G401.6 (cell line): ENCODE measurements at regions not wholly inside any gene's neighbourhood (a gene's known extent, or its start where the extent isn't known, plus 50 kb on each side); places are given as distances from the start of the nearest gene placed in this dataset.

Experiments used
- FAIRE-seq: peaks from 2 replicates; lab custom pipeline; 2012; peaks lifted over from hg19 to GRCh38; lab: Jason Lieb, UNC

DNA sequence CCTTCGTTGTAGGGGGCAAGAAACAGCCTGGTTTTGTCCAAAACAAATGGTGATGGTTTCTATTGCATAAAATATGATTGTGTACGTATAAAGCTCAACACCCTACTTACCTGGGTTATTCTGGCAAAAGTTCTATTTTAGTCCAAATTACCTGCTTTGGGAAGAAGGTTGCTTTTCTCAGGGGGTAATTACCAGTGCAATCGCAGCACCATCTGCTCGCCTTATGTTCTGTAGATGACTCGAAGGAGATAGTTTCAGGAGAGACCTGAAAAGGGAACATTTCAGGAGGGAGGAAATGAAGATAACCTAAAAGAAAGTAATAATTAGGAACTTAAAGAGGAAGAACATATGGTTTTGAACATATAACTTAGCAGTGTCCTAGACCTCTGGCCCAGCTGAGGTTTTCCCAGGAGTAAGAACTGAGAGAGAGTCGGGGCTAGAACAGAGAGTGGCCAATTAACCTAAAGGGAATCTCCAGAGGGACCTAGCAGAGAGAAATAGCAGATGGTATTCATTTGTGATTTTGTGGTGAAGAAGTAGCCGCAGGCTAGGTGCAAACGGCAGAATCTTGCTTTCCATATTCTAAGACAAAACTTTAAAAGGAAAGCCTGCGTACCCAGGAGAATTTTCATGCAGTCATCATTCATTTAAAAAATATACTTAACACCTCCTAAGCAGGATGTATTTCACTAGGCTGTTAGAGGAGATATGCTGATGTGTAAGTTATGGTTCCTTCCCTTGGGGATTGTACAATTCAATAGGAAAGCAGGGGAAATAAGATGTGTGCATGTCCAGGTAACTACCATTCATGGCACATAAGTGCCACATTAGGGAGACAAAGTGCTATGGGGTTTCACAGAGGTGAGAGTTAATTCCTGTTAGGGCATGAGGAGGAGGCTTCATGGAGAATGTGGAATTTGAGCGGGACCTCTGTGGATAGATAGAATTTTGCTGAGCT is 113.0 kb upstream of the SLC10A2 start:
- no peak for FAIRE-seq

DNA sequence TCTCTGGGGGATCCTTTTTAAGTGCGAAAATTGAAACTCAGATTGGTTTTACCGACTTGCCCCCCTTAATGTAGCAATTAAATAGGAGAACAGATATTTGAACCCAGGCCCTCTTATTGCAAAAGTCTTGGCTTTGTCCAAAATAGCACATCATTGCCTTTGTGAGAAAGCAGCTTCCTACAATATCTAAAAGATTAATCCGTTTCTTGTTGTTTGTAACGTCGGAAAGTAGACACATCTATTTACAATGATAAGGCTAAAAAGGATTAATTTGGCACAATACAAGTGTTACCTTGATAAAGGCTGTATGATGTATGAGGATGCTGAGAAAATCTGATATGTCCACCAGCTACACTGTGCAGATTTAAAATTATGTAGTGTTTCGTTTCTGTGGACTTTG is 108.7 kb upstream of the SLC10A2 start:
- no peak for FAIRE-seq

GRCh38 chr13:103168901-103169508 is 102.8 kb upstream of the SLC10A2 start:
- no peak for FAIRE-seq

GRCh38 chr13:103164251-103164650 is 98.0 kb upstream of the SLC10A2 start:
- FAIRE-seq = no peak

DNA sequence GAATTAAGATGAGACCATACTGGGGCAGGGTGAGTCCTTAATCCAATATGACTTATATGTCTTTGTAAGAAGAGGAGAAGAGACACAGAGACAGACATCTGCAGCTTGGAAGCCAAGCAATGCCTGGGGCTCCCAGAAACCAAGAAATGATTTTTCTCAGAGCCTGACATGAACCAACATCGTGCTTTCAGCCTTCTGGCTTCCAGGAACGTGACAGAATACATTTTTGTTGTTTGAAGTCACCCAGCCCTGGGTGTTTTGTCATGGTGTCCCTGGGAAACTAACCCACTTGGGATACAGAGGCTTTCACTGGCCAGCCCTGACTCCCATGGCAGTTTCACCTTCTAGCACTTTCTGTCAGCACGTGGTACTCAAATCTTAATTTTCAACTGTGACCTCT is 95.3 kb upstream of the SLC10A2 start:
- FAIRE-seq = no peak

DNA sequence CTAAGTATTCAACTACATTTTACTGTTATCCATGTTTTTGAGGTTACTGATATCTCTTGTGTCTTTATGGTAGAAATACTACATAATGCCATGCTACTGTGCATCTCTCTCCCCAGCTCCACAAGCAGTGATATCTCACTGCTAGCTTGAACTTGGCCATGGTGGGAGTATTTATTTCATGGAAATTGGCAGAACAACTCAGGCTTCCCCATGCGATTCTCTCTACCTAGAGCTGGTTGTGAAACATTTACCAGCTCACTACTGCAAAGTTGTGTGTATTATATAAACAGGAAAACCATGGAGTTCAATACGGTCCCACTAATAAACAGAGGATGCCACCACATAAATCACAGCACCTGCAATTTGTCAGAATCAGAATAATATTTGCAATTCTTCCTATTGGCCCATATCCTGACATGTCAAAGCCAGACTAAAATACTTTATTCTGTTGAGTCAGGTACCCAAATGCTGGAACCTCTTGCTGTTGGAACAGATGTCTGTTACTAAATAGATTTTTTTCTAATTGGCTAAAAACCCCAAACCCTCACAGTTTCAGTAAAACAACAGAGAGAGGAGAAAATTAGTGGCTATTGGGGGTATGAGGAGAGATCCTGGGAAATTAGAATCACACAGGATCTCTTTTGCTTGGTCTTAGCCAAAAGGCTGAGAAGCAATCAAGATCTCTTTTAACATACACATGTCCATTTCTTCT is 91.4 kb upstream of the SLC10A2 start:
- no peak for FAIRE-seq

DNA sequence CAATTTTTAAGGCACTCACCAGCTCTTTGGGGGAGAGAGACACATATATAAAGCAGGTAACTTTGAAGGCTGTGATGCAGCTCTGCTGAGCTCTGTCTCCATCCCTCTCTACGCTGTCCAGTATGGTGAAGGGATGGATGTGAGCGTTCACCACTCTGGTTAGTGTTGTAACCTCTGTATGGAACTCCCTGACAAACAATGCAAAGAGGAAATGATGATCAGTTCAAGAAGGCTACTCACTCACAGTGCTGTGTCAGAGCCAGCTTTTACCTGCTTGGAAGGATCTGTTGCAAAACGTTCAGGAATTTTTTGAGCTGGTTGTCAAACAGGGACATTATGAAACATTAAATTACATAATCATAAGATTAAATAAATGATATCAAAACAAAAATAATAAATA is 90.8 kb upstream of the SLC10A2 start:
- FAIRE-seq = no peak

GRCh38 chr13:103156346-103156998 is 90.3 kb upstream of the SLC10A2 start:
- FAIRE-seq = no peak

GRCh38 chr13:103153466-103153865 is 87.2 kb upstream of the SLC10A2 start:
- no peak for FAIRE-seq

GRCh38 chr13:103147961-103148360 is 81.7 kb upstream of the SLC10A2 start:
- FAIRE-seq = no peak

- FAIRE-seq = no peak
Measured at GRCh38 chr13:103145442-103145841, 79.2 kb upstream of the SLC10A2 start.

DNA sequence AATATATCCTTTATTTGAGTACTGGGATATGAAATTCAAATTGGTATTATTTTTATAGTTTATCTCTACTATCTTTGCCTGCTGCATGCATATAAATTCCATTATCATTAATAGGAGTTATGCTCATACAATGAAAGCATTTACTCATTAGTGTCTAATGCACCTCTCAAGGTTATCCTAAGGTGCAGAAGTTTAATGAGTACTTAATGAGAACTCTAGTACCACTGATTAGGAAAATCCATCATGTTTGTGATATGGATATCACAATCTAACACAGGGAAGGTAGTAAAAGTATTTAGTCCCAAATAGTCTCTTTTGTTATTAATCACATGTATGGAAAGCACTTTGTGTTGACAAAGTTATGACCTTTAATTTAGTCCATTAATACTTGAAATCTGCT is 77.2 kb upstream of the SLC10A2 start:
- FAIRE-seq = no peak

GRCh38 chr13:103142151-103142550 is 75.9 kb upstream of the SLC10A2 start:
- FAIRE-seq = no peak

GRCh38 chr13:103140001-103140671 is 73.9 kb upstream of the SLC10A2 start:
- no peak for FAIRE-seq

GRCh38 chr13:103134271-103134670 is 68.1 kb upstream of the SLC10A2 start:
- no peak for FAIRE-seq

DNA sequence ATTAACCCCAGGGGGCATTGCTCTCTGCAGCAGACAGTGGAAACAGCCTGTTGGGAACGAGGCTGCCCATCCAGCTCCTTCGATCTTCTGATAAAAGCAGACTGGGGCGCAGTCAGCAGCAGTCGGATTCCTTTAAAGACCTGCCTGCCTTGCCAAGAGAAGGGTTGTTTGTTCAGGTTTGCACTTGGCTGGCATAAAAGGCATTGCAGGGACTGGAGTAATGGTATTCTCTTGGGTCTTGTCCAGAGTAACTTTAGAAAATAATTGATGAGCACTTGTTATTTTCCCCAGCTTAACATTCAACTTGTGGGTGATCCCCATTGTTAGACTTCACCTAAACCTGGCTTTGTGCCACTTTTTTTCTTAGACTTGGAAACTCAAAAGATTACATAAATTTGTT is 67.3 kb upstream of the SLC10A2 start:
- FAIRE-seq = no peak

DNA sequence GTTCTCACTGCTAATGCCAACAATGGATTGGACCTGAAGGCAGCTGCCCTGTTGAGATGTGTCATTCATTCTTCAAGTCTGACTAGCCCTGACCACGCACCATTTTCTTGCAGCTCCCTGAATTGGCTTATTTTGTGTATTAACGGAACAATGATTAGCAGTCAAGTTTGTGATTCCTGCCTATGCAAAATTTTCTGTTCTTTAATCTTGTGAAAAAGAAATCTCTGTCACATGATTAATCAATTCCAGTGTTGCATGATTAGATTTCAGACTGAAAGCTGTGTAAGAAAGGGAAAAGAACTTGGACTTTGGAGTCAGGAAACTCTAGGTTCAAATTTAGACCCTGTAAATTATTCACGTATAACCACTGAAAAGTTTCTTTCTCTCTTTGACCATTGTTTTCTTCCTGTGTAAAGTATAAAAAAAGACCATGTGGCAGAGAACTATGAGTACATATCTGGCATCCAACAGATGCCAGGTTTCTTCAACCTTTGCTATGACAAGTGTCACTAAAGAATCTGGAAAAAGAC is 64.5 kb upstream of the SLC10A2 start:
- no peak for FAIRE-seq

DNA sequence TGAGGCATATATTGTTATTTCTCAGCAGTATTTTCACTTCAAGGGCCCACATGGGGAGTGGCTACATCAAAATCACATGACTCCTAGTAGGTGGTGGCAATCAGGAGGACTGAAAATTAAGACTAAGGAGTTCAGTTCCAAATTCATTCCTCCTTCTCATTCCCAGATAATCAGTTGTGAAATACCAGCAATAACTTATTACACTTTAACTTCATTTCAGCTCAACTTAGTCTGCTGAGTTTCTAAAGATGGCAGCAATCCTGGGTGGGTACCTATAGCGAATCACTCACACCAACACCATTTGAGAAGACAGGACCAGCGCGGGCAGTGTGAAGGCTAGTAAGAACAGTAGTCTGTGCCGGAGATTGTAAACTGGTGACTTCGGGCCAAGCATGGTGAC is 63.9 kb upstream of the SLC10A2 start:
- FAIRE-seq = no peak
